H9 (cell line): ENCODE measurements at regions not wholly inside any gene's neighbourhood (a gene's known extent, or its start where the extent isn't known, plus 50 kb on each side); places are given as distances from the start of the nearest gene placed in this dataset.

Experiments
- DNase-seq: peaks from one replicate; pipeline ENCODE4 v3.0.0-alpha.2; 2017
- H2AFZ ChIP-seq: one replicate; pipeline ENCODE4 v1.6.1; 2013; ENCODE audit warnings: mild to moderate bottlenecking, low read length, control low read depth, moderate library complexity
- H2AK5ac ChIP-seq: 2 replicates; pipeline ENCODE4 v1.6.1; 2013; ENCODE audit warnings: low read length, control low read depth, mixed read lengths; ENCODE audit not compliant: insufficient read length
- H2BK120ac ChIP-seq: one replicate; pipeline ENCODE4 v1.6.1; 2013; ENCODE audit warnings: low read depth, mild to moderate bottlenecking, low read length, control low read depth, inconsistent platforms; ENCODE audit not compliant: poor library complexity, severe bottlenecking
- H2BK12ac ChIP-seq: 2 replicates; pipeline ENCODE4 v1.6.1; 2013; ENCODE audit warnings: low read length, control low read depth, mixed read lengths, low read depth; ENCODE audit not compliant: insufficient read length
- H2BK15ac ChIP-seq: 2 replicates; pipeline ENCODE4 v1.6.1; 2013; ENCODE audit warnings: low read depth, low read length, control low read depth
- H2BK20ac ChIP-seq: one replicate; pipeline ENCODE4 v1.6.1; 2013; ENCODE audit warnings: low read depth, mild to moderate bottlenecking, low read length, control low read depth, inconsistent platforms; ENCODE audit not compliant: poor library complexity, severe bottlenecking
- H2BK5ac ChIP-seq: 2 replicates; pipeline ENCODE4 v1.6.1; 2013; ENCODE audit warnings: low read length, control low read depth, mixed read lengths; ENCODE audit not compliant: insufficient read length
- H3K14ac ChIP-seq: 2 replicates; pipeline ENCODE4 v1.6.1; 2013; ENCODE audit warnings: low read length, control low read depth; ENCODE audit not compliant: insufficient read depth
- H3K18ac ChIP-seq: 2 replicates; pipeline ENCODE4 v1.6.1; 2013; ENCODE audit warnings: low read depth, mild to moderate bottlenecking, mixed read lengths, low read length, control low read depth; ENCODE audit not compliant: insufficient read length
- H3K23ac ChIP-seq: 2 replicates; pipeline ENCODE4 v1.6.1; 2013; ENCODE audit warnings: low read length, control low read depth, mixed read lengths, low read depth; ENCODE audit not compliant: insufficient read length
- H3K23me2 ChIP-seq: 2 replicates; pipeline ENCODE4 v1.6.1; 2013; ENCODE audit warnings: low read depth, mild to moderate bottlenecking, mixed read lengths, low read length, control low read depth; ENCODE audit not compliant: insufficient read length, poor library complexity, severe bottlenecking
- H3K27ac ChIP-seq: 2 replicates; pipeline ENCODE4 v1.5.1; 2013; ENCODE audit warnings: low read length, control low read depth, mixed read lengths, low read depth; ENCODE audit not compliant: insufficient read length
- H3K27me3 ChIP-seq: 2 replicates; pipeline ENCODE4 v1.6.1; 2013; ENCODE audit warnings: low read length, control low read depth, inconsistent platforms; ENCODE audit not compliant: insufficient read depth
- H3K4ac ChIP-seq: 2 replicates; pipeline ENCODE4 v1.6.1; 2013; ENCODE audit warnings: low read depth, mild to moderate bottlenecking, control low read depth, inconsistent platforms, low read length, moderate library complexity
- H3K4me1 ChIP-seq: 2 replicates; pipeline ENCODE4 v1.6.1; 2013; ENCODE audit warnings: low read length, control low read depth, inconsistent platforms; ENCODE audit not compliant: insufficient read depth
- H3K4me2 ChIP-seq: 2 replicates; pipeline ENCODE4 v1.6.1; 2013; ENCODE audit warnings: low read length, control low read depth, mixed read lengths; ENCODE audit not compliant: insufficient read length, insufficient read depth
- H3K56ac ChIP-seq: 2 replicates; pipeline ENCODE4 v1.6.1; 2013; ENCODE audit warnings: low read depth, mild to moderate bottlenecking, mixed read lengths, low read length, control low read depth; ENCODE audit not compliant: insufficient read length
- H3K79me1 ChIP-seq: 2 replicates; pipeline ENCODE4 v1.6.1; 2013; ENCODE audit warnings: low read depth, mild to moderate bottlenecking, moderate library complexity, low read length, control low read depth, inconsistent platforms; ENCODE audit not compliant: insufficient read depth, poor library complexity, severe bottlenecking
- H3K79me2 ChIP-seq: 2 replicates; pipeline ENCODE4 v1.6.1; 2013; ENCODE audit warnings: low read length, control low read depth, inconsistent platforms; ENCODE audit not compliant: insufficient read depth
- H3K9ac ChIP-seq: 2 replicates; pipeline ENCODE4 v1.6.1; 2013; ENCODE audit warnings: low read length, control low read depth, mixed read lengths; ENCODE audit not compliant: insufficient read length; ENCODE audit errors: extremely low read depth
- H3K9me3 ChIP-seq: one replicate; pipeline ENCODE4 v1.6.1; 2013; ENCODE audit warnings: low read depth, low read length, inconsistent platforms; ENCODE audit not compliant: control insufficient read depth
- H3T11ph ChIP-seq: one replicate; pipeline ENCODE4 v1.6.1; 2013; ENCODE audit warnings: mild to moderate bottlenecking, low read length, control low read depth, inconsistent platforms
- H4K20me1 ChIP-seq: one replicate; pipeline ENCODE4 v1.6.1; 2013; ENCODE audit not compliant: control insufficient read depth, insufficient read length, insufficient read depth
- H4K5ac ChIP-seq: 2 replicates; pipeline ENCODE4 v1.6.1; 2013; ENCODE audit warnings: low read depth, mild to moderate bottlenecking, mixed read lengths, low read length, control low read depth; ENCODE audit not compliant: insufficient read length
- H4K8ac ChIP-seq: replicated peaks from 2 replicates; pipeline ENCODE4 v1.6.1; 2013; ENCODE audit warnings: low read length, control low read depth, mixed read lengths, low read depth; ENCODE audit not compliant: insufficient read length
- H4K91ac ChIP-seq: 2 replicates; pipeline ENCODE4 v1.6.1; 2013; ENCODE audit warnings: low read depth, mild to moderate bottlenecking, moderate library complexity, mixed read lengths, low read length, control low read depth; ENCODE audit not compliant: insufficient read length
- H3K27ac Mint-ChIP-seq, 3 experiments: 2 replicates in 2 of 3; 3 replicates in 1 of 3; pipeline ENCODE4 v1.8.0; 2020 to 2021; ENCODE audit warnings: mixed read lengths in 3 of 3, mild to moderate bottlenecking in 1 of 3, moderate library complexity in 1 of 3
- H3K27me3 Mint-ChIP-seq: 2 replicates; pipeline ENCODE4 v1.8.0; 2021; ENCODE audit warnings: low read depth, mild to moderate bottlenecking, moderate library complexity, mixed read lengths
- H3K36me3 Mint-ChIP-seq, 3 experiments: 2 replicates in 2 of 3; 3 replicates in 1 of 3; pipeline ENCODE4 v1.8.0; 2020 to 2021; ENCODE audit warnings: low read depth in 3 of 3, mixed read lengths in 3 of 3; ENCODE audit not compliant: insufficient read depth in 1 of 3
- H3K4me1 Mint-ChIP-seq, 2 experiments: 2 replicates each; pipeline ENCODE4 v1.8.0; 2020; ENCODE audit warnings: mixed read lengths in 2 of 2
- H3K4me3 Mint-ChIP-seq, 2 experiments: 2 replicates in 1 of 2; 3 replicates in 1 of 2; pipeline ENCODE4 v1.8.0; 2020 to 2021; ENCODE audit warnings: mild to moderate bottlenecking in 2 of 2, mixed read lengths in 2 of 2, moderate library complexity in 1 of 2
- H3K9me3 Mint-ChIP-seq, 2 experiments: 2 replicates in 1 of 2; 3 replicates in 1 of 2; pipeline ENCODE4 v1.8.0; 2020; ENCODE audit warnings: mild to moderate bottlenecking in 2 of 2, mixed read lengths in 2 of 2, moderate library complexity in 1 of 2
- CTCF ChIP-seq: fragments of 200-600 bp; sonication (generic); conservative IDR thresholded peaks from 3 replicates; pipeline ENCODE4 v1.8.0; 2021; ENCODE audit warnings: antibody characterized with exemption, mild to moderate bottlenecking
- WGBS: extraction: QIAGEN DNeasy Blood & Tissue Kit; methylation state at CpG from one replicate; pipeline ENCODE4 v1.1.7; 2013; ENCODE audit warnings: missing lambda C conversion rate, low lambda C conversion rate, mixed read lengths; ENCODE audit not compliant: insufficient read length; ENCODE audit errors: extremely low coverage; 5-methylcytosine and 5-hydroxymethylcytosine counted together

DNA sequence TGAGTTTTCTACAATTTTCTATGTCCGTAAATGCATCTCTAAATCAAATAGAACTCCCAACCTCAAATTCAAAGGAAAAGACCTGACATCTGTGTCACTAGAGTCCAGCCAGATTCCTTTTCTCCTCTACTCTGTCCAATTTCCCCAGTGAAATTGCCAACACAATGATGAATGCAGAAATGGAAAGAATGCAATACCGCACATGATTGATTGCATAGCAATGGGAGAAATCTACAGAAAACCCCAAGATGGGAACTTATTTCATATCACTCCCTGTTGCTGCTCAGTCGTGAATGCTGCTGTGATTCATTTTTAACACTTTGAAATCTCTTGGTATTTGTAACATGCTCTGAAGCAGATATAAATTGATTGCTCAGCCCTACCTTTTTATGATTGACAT, 355.1 kb upstream of the TUSC1 start:
- Histone ChIP-seq H2BK120ac (no peak overlapping the region), H3K27me3 (no peaks in the 10 kb centered on the region), H3K79me1 (no peaks in the 10 kb centered on the region), H3K27ac (no peak overlapping the region), H3T11ph (no peak overlapping the region), H3K14ac (no peak overlapping the region), H4K91ac (no peak overlapping the region), H3K9me3 (no peaks in the 10 kb centered on the region), H2BK5ac (no peak overlapping the region), H3K56ac (no peak overlapping the region), H2BK15ac (no peak overlapping the region), H3K4me2 (no peak overlapping the region), H3K9ac (no peak overlapping the region), H4K5ac (no peak overlapping the region), H3K4me1 (no peaks in the 10 kb centered on the region), H2BK20ac (no peak overlapping the region), H2AFZ (no peak overlapping the region), H4K20me1 (no peaks in the 10 kb centered on the region), H3K4ac (no peak overlapping the region), H3K23me2 (no peaks in the 10 kb centered on the region), H2AK5ac (no peak overlapping the region), H3K18ac (no peak overlapping the region), H3K23ac (no peak overlapping the region), H3K79me2 (no peaks in the 10 kb centered on the region), H2BK12ac (no peak overlapping the region), H4K8ac (no peak overlapping the region)
- H3K27me3 Mint-ChIP-seq, result no peaks in the 10 kb centered on the region
- no peak for TF ChIP-seq CTCF
- no CpG with 5 or more reads among the region's 3 CpGs for WGBS
- peaks cover 11 to 14% of the 10 kb centered on the region in 2 experiments for H3K4me1 Mint-ChIP-seq
- no peak overlapping the region for H3K27ac Mint-ChIP-seq
- no peak for DNase-seq
- H3K4me3 Mint-ChIP-seq, result no peak overlapping the region
- no peaks in the 10 kb centered on the region; a peak in 1 of 5 replicates for H3K9me3 Mint-ChIP-seq
- H3K36me3 Mint-ChIP-seq, result peaks cover 0 to 5% (median 0%) of the 10 kb centered on the region in 3 experiments; a peak in 1 of 7 replicates
